Ovary (tissue), 7 donors: ENCODE measurements at regions not wholly inside any gene's neighbourhood (a gene's known extent, or its start where the extent isn't known, plus 50 kb on each side); places are given as distances from the start of the nearest gene placed in this dataset.

Experiments used
- DNase-seq, 5 donors: peaks; one replicate each; pipeline ENCODE4 v3.0.0-alpha.2; 2019 to 2020
- H3K27ac ChIP-seq, 2 donors: fragments of 200-600 bp; one replicate each; pipeline versions ENCODE4 v1.5.1 to v1.8.0; 2019 to 2022
- H3K27me3 ChIP-seq: fragments of 200-600 bp; one replicate; pipeline ENCODE4 v1.8.0; 2022
- H3K36me3 ChIP-seq: fragments of 200-600 bp; sonication (generic); one replicate; pipeline ENCODE4 v1.5.1; 2019
- H3K4me1 ChIP-seq: one replicate; pipeline ENCODE4 v1.8.1; 2013; ENCODE audit warnings: mild to moderate bottlenecking, moderate library complexity; ENCODE audit not compliant: insufficient read depth
- H3K4me3 ChIP-seq: fragments of 200-600 bp; sonication (generic); one replicate; pipeline ENCODE4 v1.5.1; 2017
- H3K9me3 ChIP-seq, 2 donors: fragments of 200-600 bp in 1 of 2; sonication (generic) in 1 of 2; one replicate each; pipeline versions ENCODE4 v1.5.1 to v1.8.1; 2013 to 2019; ENCODE audit warnings: mild to moderate bottlenecking in 1 of 2, moderate library complexity in 1 of 2
- CTCF ChIP-seq, 3 donors: fragments of 450-650 bp in 2 of 3; fragments of 200-600 bp in 1 of 3; IDR thresholded peaks; one replicate each; pipeline versions ENCODE4 v1.5.1 to v1.8.0; 2016 to 2022; ENCODE audit warnings: antibody characterized with exemption in 3 of 3, mild to moderate bottlenecking in 1 of 3
- EP300 ChIP-seq: sonication (generic); formaldehyde crosslinking; IDR thresholded peaks from one replicate; pipeline ENCODE4 v1.6.1; 2017; ENCODE audit warnings: antibody characterized with exemption
- POLR2A ChIP-seq: fragments of 450-650 bp; IDR thresholded peaks from one replicate; pipeline ENCODE4 v1.6.1; 2017; ENCODE audit warnings: antibody characterized with exemption, mild to moderate bottlenecking, moderate library complexity
- WGBS, 3 donors: extraction: QIAGEN DNeasy Blood & Tissue Kit in 1 of 3; methylation state at CpG; one replicate each; pipeline versions ENCODE4 v1.1.5 to v1.1.7; 2013 to 2017; 5-methylcytosine and 5-hydroxymethylcytosine counted together
- intact Hi-C, 4 donors: fragments of 100-400 bp; cut with DNase I; formaldehyde crosslinking; loops; one replicate each; pipeline versions ENCODE4 v1.11.0 to v1.15.1; 2022 to 2023
- donor health status: DM: no; HTN: no; CAD: no; lungs with moderate emphysema.
- donor health status: DM: no; HTN: no; CAD: no.
- donor health status: Bipolar disorder and iron deficiency.
- donor health status: DM: no; HTN: no; CAD: no.
- donor health status: DM: yes; HTN: yes; CAD: no.

GRCh38 chr5:124462751-124463150 lies 283.7 kb downstream of the ZNF608 start:
- intact Hi-C loops: no loop called here
- TF ChIP-seq EP300 (no peak), POLR2A (no peak), CTCF (IDR thresholded peaks at IDR 0.05) (no peak)
- WGBS, 3 donors: 75 to 93% (median 89%) methylated on average over 4 of the region's 4 CpGs

GRCh38 chr5:124461941-124462340 lies 284.5 kb downstream of the ZNF608 start:
- intact Hi-C loops: no loop called here
- Histone ChIP-seq H3K4me1 (peaks cover 3% of the 10 kb centered on the region), H3K27me3 (no peaks in the 10 kb centered on the region), H3K27ac (no peak overlapping the region), H3K36me3 (no peaks in the 10 kb centered on the region), H3K4me3 (no peak overlapping the region), H3K9me3 (no peaks in the 10 kb centered on the region)
- 47 to 57% (median 55%) methylated on average over 5 of the region's 5 CpGs for WGBS, 3 donors
- DNase-seq: no peak
- no peak for TF ChIP-seq CTCF (IDR thresholded peaks at IDR 0.05)
- TF ChIP-seq EP300: no peak
- TF ChIP-seq POLR2A: no peak

More at GRCh38 chr5:124462751-124463150, 283.7 kb downstream of the ZNF608 start:
- Histone ChIP-seq H3K4me3 (no peak overlapping the region), H3K9me3 (no peaks in the 10 kb centered on the region), H3K4me1 (peaks cover 3% of the 10 kb centered on the region), H3K27ac (no peak overlapping the region), H3K36me3 (no peaks in the 10 kb centered on the region), H3K27me3 (no peaks in the 10 kb centered on the region)
- no peak for DNase-seq

GRCh38 chr5:124461157-124461556 lies 285.3 kb downstream of the ZNF608 start:
- H3K27ac ChIP-seq: no peak overlapping the region
- H3K27me3 ChIP-seq: no peaks in the 10 kb centered on the region
- TF ChIP-seq CTCF (IDR thresholded peaks at IDR 0.05) (no peak), EP300 (no peak), POLR2A (no peak)
- DNase-seq: no peak
- intact Hi-C loops: no loop called here
- H3K4me1 ChIP-seq: peaks cover 3% of the 10 kb centered on the region
- H3K9me3 ChIP-seq: no peaks in the 10 kb centered on the region
- WGBS, 3 donors: 88 to 97% (median 93%) methylated on average over 1 of the region's 1 CpG
- no peak overlapping the region for H3K4me3 ChIP-seq
- no peaks in the 10 kb centered on the region for H3K36me3 ChIP-seq

GRCh38 chr5:124460642-124461041 lies 285.8 kb downstream of the ZNF608 start:
- Histone ChIP-seq H3K27ac (no peak overlapping the region), H3K9me3 (no peaks in the 10 kb centered on the region)
- WGBS, 3 donors: 63 to 90% (median 86%) methylated on average over 3 of the region's 3 CpGs

More at GRCh38 chr5:124460642-124461041, 285.8 kb downstream of the ZNF608 start:
- H3K27me3 ChIP-seq: no peaks in the 10 kb centered on the region
- DNase-seq: no peak
- intact Hi-C loops: no loop called here
- H3K36me3 ChIP-seq: no peaks in the 10 kb centered on the region
- TF ChIP-seq POLR2A: no peak
- no peak for TF ChIP-seq CTCF (IDR thresholded peaks at IDR 0.05)
- TF ChIP-seq EP300: no peak
- H3K4me3 ChIP-seq: no peak overlapping the region
- peaks cover 3% of the 10 kb centered on the region for H3K4me1 ChIP-seq
